GM12864 (cell line): ENCODE measurements at regions not wholly inside any gene's neighbourhood (a gene's known extent, or its start where the extent isn't known, plus 50 kb on each side); places are given as distances from the start of the nearest gene placed in this dataset.
A peak's percentile ranks its signal among the peaks of the same experiment; 100 is the strongest.

Experiments used
- DNase-seq: peaks from one replicate; pipeline ENCODE4 v3.0.0-alpha.2; 2011; ENCODE audit warnings: low read depth
- H3K4me3 ChIP-seq: 2 replicates; pipeline ENCODE4 v1.5.1; 2011; ENCODE audit warnings: mild to moderate bottlenecking, low read depth, low read length, control low read depth
- CTCF ChIP-seq: IDR thresholded peaks from 2 replicates; pipeline ENCODE4 v1.5.1; 2011; ENCODE audit warnings: low read depth, mild to moderate bottlenecking, moderate library complexity, low read length, control low read depth, inconsistent platforms; ENCODE audit errors: missing control alignments

GRCh38 chr20:10928841-10929421 lies 255.1 kb upstream of the JAG1 start:
- H3K4me3 ChIP-seq: no peak overlapping the region
- DNase-seq: no peak

GRCh38 chr20:10935658-10936402 lies 262.0 kb upstream of the JAG1 start:
- TF ChIP-seq CTCF: no peak
- no peak for DNase-seq
- H3K4me3 ChIP-seq: no peak overlapping the region

More at GRCh38 chr20:10928841-10929421, 255.1 kb upstream of the JAG1 start:
- TF ChIP-seq CTCF: no peak

GRCh38 chr20:10936786-10937185 lies 263.0 kb upstream of the JAG1 start:
- H3K4me3 ChIP-seq: no peak overlapping the region
- DNase-seq: no peak
- no peak for TF ChIP-seq CTCF

- H3K4me3 ChIP-seq: no peak overlapping the region
- TF ChIP-seq CTCF: no peak
- DNase-seq: no peak
These were observed 265.6 kb upstream of the JAG1 start for GRCh38 chr20:10939331-10939941.

GRCh38 chr20:10940941-10941340 lies 267.1 kb upstream of the JAG1 start:
- no peak overlapping the region for H3K4me3 ChIP-seq
- TF ChIP-seq CTCF: no peak
- peak; percentile 46 for DNase-seq

- no peak overlapping the region for H3K4me3 ChIP-seq
- DNase-seq: no peak
- TF ChIP-seq CTCF: no peak
These were observed 270.0 kb upstream of the JAG1 start for GRCh38 chr20:10943686-10944265.
